ENCODE measurements at regions not wholly inside any gene's neighbourhood (a gene's known extent, or its start where the extent isn't known, plus 50 kb on each side); places are given as distances from the start of the nearest gene placed in this dataset.

DNA sequence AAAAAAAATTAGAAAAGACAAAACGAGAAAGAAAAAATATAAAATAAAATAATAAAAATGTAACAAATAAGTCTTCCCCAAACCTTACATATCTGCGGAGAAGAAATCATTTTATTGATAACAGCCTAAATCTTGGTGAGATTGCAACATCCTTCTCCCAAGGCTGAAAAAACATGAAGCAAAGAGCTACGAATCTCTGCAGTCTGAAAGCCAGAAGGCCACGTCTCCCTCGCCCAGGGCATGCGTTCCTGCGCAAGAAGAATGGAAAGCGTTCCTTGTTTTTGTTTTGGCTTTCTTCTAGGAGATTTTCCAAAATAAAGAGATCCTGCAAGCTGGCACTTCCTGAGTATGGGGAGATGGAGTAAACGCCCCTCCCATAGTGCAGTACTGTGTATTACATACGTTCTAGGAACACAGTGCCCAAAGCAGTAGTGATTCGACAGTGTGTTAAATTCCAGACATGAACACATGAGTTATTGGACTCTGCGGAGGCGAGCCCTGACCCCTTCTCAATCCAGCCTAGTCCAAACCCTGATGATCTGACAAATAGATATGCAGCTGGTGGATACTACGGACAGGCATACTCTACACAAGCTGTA is 126.7 kb upstream of the RREB1 start:
- H3K9me3 ChIP-seq (replicated peaks; ENCODE audit: control insufficient read depth, insufficient read depth, low read length), result no peaks in the 10 kb centered on the region
- H3K9me1 ChIP-seq (replicated peaks; ENCODE audit: control insufficient read depth, extremely low read depth, insufficient read depth, low read length), result no peaks in the 10 kb centered on the region
- DNase-seq (ENCODE audit: low read depth, low spot score) (no peak), FAIRE-seq (no peak)
- no peaks in the 10 kb centered on the region for H4K20me1 ChIP-seq (replicated peaks; ENCODE audit: control insufficient read depth, extremely low read depth, insufficient read depth, low read length)
- intact Hi-C loops (cut with micrococcal nuclease) (no loop called here), dilution Hi-C loops (cut with MboI; ENCODE audit: extremely low pct_ligation_motif_present, low sequenced_read_pairs) (no loop called here)
- no TSS peak for BruUV-seq (replicated peaks)
- no peaks in the 10 kb centered on the region for H3K4me1 ChIP-seq (ENCODE audit: control insufficient read depth, extremely low read depth, insufficient read depth, low read length)
- no peaks in the 10 kb centered on the region for H3K36me3 ChIP-seq (ENCODE audit: control insufficient read depth in 2 of 2, extremely low read depth in 1 of 2, insufficient read depth in 2 of 2, low read length in 2 of 2)
- ChIA-PET CTCF (no interaction called here), POLR2A (no interaction called here)
- no peak overlapping the region for H3K4me3 ChIP-seq (replicated peaks in 1 of 3; ENCODE audit: insufficient read depth in 1 of 3, low read depth in 1 of 3, low read length in 3 of 3)
- peaks cover 0 to 8% of the 10 kb centered on the region in 2 experiments for H3K27me3 ChIP-seq (ENCODE audit: control insufficient read depth in 2 of 2, insufficient read depth in 2 of 2, low read length in 2 of 2)
- H3K9ac ChIP-seq (replicated peaks; ENCODE audit: extremely low read depth, insufficient read depth, low read length), result no peak overlapping the region
- H3K79me2 ChIP-seq (ENCODE audit: control insufficient read depth, insufficient read depth, low read length), result no peaks in the 10 kb centered on the region
- TF ChIP-seq JUN (IDR thresholded peaks at IDR 0.05; ENCODE audit: borderline replicate concordance, insufficient read depth, insufficient read length, low read depth), result no peak
- TF ChIP-seq MYC (IDR thresholded peaks at IDR 0.05; ENCODE audit: low read depth, low read length), result no peak
- no peak for TF ChIP-seq POLR2AphosphoS5 (IDR thresholded peaks at IDR 0.05; ENCODE audit: insufficient read depth, low read depth, low read length)
- TF ChIP-seq, protein P1, sequence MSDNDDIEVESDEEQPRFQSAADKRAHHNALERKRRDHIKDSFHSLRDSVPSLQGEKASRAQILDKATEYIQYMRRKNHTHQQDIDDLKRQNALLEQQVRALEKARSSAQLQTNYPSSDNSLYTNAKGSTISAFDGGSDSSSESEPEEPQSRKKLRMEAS (IDR thresholded peaks at IDR 0.05; ENCODE audit: insufficient read depth, insufficient read length), result no peak
- no peak for TF ChIP-seq GATA2 (IDR thresholded peaks at IDR 0.05; ENCODE audit: insufficient read depth, insufficient read length, low read depth, low read length)
- TF ChIP-seq, protein P2, sequence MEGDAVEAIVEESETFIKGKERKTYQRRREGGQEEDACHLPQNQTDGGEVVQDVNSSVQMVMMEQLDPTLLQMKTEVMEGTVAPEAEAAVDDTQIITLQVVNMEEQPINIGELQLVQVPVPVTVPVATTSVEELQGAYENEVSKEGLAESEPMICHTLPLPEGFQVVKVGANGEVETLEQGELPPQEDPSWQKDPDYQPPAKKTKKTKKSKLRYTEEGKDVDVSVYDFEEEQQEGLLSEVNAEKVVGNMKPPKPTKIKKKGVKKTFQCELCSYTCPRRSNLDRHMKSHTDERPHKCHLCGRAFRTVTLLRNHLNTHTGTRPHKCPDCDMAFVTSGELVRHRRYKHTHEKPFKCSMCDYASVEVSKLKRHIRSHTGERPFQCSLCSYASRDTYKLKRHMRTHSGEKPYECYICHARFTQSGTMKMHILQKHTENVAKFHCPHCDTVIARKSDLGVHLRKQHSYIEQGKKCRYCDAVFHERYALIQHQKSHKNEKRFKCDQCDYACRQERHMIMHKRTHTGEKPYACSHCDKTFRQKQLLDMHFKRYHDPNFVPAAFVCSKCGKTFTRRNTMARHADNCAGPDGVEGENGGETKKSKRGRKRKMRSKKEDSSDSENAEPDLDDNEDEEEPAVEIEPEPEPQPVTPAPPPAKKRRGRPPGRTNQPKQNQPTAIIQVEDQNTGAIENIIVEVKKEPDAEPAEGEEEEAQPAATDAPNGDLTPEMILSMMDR (IDR thresholded peaks at IDR 0.05; ENCODE audit: extremely low read depth in 1 of 2, insufficient read depth in 1 of 2, low read depth in 1 of 2, low read length in 2 of 2), result no peak
- no peak for TF ChIP-seq POLR2A (IDR thresholded peaks at IDR 0.05; ENCODE audit: low read depth, low read length)
- no peak for TF ChIP-seq EZH2 (IDR thresholded peaks at IDR 0.05; ENCODE audit: borderline replicate concordance, low read depth, low read length, severe bottlenecking)
- TF ChIP-seq FOS (IDR thresholded peaks at IDR 0.05; ENCODE audit: borderline replicate concordance, insufficient read depth, low read length), result no peak
- H3K4me2 ChIP-seq (ENCODE audit: insufficient read depth, low read length), result no peak overlapping the region
- H2AFZ ChIP-seq (ENCODE audit: low read depth, low read length), result no peak overlapping the region
- no peak overlapping the region for H3K27ac ChIP-seq (ENCODE audit: insufficient read depth, low read depth, low read length)
